DND-41 (cell line): ENCODE measurements at regions not wholly inside any gene's neighbourhood (a gene's known extent, or its start where the extent isn't known, plus 50 kb on each side); places are given as distances from the start of the nearest gene placed in this dataset.

Source experiments
- ATAC-seq: fragments of 200-7000 bp; cut with Tn5 transposase; 3 replicates; pipeline ENCODE4 v1.9.1; 2021; ENCODE audit warnings: low read depth; ENCODE audit not compliant: insufficient read depth
- DNase-seq: peaks from one replicate; pipeline ENCODE4 v3.0.0-alpha.2; 2020
- H2AFZ ChIP-seq: 2 replicates; pipeline ENCODE4 v1.6.0; 2012; ENCODE audit warnings: low read depth, low read length
- H3K27ac ChIP-seq: 2 replicates; pipeline ENCODE4 v1.5.1; 2012; ENCODE audit warnings: low read length, inconsistent platforms
- H3K27me3 ChIP-seq: fragments of 200-600 bp; sonication (generic); 2 replicates; pipeline ENCODE4 v1.6.0; 2012; ENCODE audit warnings: low read length, mild to moderate bottlenecking, inconsistent platforms; ENCODE audit not compliant: insufficient read depth, poor library complexity
- H3K36me3 ChIP-seq: 2 replicates; pipeline ENCODE4 v1.5.1; 2012; ENCODE audit warnings: low read length, inconsistent platforms; ENCODE audit not compliant: insufficient read depth
- H3K4me1 ChIP-seq: 2 replicates; pipeline ENCODE4 v1.5.1; 2012; ENCODE audit warnings: mild to moderate bottlenecking, low read length; ENCODE audit not compliant: insufficient read depth
- H3K4me2 ChIP-seq: 2 replicates; pipeline ENCODE4 v1.6.0; 2012; ENCODE audit warnings: mild to moderate bottlenecking, moderate library complexity, low read length, inconsistent platforms; ENCODE audit not compliant: insufficient read depth
- H3K4me3 ChIP-seq, 2 experiments: fragments of 200-600 bp in 1 of 2; shearing (Covaris generic) in 1 of 2; 2 replicates each; pipeline ENCODE4 v1.5.1; 2012 to 2016; ENCODE audit warnings: inconsistent platforms in 2 of 2, low read length in 2 of 2, mild to moderate bottlenecking in 2 of 2, low read depth in 1 of 2, moderate library complexity in 1 of 2
- H3K79me2 ChIP-seq: 2 replicates; pipeline ENCODE4 v1.6.0; 2012; ENCODE audit warnings: low read length, inconsistent platforms; ENCODE audit not compliant: insufficient read depth
- H3K9ac ChIP-seq: 2 replicates; pipeline ENCODE4 v1.6.0; 2012; ENCODE audit warnings: low read depth, mild to moderate bottlenecking, inconsistent platforms, low read length, moderate library complexity
- H3K9me3 ChIP-seq: 2 replicates; pipeline ENCODE4 v1.5.1; 2012; ENCODE audit warnings: low read length, moderate library complexity, mild to moderate bottlenecking, inconsistent platforms; ENCODE audit not compliant: insufficient read depth, severe bottlenecking
- H4K20me1 ChIP-seq: 2 replicates; pipeline ENCODE4 v1.6.0; 2012; ENCODE audit warnings: low read length; ENCODE audit not compliant: insufficient read depth
- CTCF ChIP-seq: IDR thresholded peaks from 2 replicates; pipeline ENCODE4 v1.5.1; 2012; ENCODE audit warnings: borderline replicate concordance, low read length, moderate library complexity, mild to moderate bottlenecking; ENCODE audit not compliant: poor library complexity, severe bottlenecking; ENCODE audit errors: extremely low read depth
- EZH2 ChIP-seq: IDR thresholded peaks from 3 replicates; pipeline ENCODE4 v1.6.1; 2012; ENCODE audit warnings: borderline replicate concordance, low read depth, mild to moderate bottlenecking, moderate library complexity, low read length, inconsistent platforms; ENCODE audit not compliant: severe bottlenecking

DNA sequence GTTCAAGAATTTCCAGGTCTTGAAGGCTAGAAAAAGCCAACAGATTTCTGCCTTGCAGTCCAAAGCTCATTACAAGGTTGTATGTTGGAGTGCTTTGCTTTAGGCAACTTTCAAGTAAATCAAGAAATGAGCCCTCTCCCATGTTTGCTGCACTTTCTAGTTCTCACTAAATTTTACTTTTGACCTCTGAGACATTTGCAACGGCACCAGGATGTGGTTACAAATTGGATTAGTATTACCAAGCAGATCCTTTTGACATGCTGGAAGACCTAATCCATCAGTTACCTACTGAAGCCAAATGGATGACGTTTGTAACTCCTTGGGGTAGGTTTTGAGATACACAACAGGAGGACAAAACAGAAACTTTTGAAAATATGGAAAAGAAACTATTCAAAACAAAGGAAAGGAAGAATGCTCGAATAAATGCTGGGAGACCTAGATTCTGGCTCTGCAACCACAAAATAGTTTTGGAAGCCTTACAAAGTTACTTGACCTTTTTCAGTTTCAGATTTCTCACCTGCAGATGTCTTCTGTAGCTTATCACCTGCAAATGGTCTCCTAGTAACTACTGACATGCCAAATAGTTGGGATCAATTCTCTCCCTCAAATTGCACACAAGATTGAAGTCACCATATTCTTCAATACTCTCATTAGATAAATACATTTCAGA lies 251.7 kb upstream of the ADGRL2 start:
- Histone ChIP-seq H3K79me2 (no peaks in the 10 kb centered on the region), H3K4me1 (no peaks in the 10 kb centered on the region), H3K36me3 (no peaks in the 10 kb centered on the region), H3K27ac (no peak overlapping the region), H2AFZ (no peak overlapping the region), H3K27me3 (no peaks in the 10 kb centered on the region), H3K9ac (no peak overlapping the region), H3K4me2 (no peak overlapping the region), H3K9me3 (no peaks in the 10 kb centered on the region), H4K20me1 (no peaks in the 10 kb centered on the region), H3K4me3 (no peak overlapping the region)
- DNase-seq (no peak), ATAC-seq (no peak)
- TF ChIP-seq CTCF, result no peak

- Histone ChIP-seq H3K27ac (no peak overlapping the region), H3K4me1 (no peaks in the 10 kb centered on the region), H3K4me3 (no peak overlapping the region), H3K27me3 (no peaks in the 10 kb centered on the region), H3K4me2 (no peak overlapping the region), H3K9me3 (no peaks in the 10 kb centered on the region), H3K79me2 (no peaks in the 10 kb centered on the region), H2AFZ (no peak overlapping the region), H3K9ac (no peak overlapping the region), H3K36me3 (no peaks in the 10 kb centered on the region), H4K20me1 (no peaks in the 10 kb centered on the region)
- ATAC-seq (no peak), DNase-seq (no peak)
- no peak for TF ChIP-seq CTCF
- no peak for TF ChIP-seq EZH2
Measured at GRCh38 chr1:81547912-81548303, 252.8 kb upstream of the ADGRL2 start.

DNA sequence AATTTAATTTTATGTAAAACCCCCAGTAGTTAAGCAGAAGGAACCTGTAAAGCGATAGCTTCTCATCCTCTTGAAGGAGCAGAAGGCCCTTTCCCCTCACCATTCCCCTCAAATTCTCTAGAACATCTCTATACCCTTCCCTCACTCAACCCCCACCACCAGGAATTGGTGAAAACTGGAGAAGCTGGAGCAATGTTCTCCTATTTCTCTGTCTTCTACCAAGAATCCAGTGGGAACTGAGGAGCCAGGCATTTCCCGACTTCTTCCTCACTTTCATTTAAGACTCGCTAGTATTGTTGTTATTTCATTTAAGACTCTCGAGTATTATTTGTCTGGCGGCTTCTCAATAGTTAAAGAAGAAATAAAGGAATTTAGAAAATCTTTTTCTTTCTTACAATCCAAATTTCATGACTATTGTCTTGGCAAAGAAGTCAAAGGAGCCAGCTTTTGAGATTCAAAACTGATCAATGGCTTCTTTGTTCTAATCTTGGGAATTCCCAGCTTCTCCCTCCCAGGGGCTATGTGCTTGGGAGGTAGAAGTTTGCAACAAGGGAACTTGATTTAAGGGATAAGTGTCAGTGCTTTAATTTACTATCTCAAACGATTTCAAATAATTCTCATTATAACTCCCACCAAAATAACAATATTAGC lies 253.3 kb upstream of the ADGRL2 start:
- Histone ChIP-seq H3K4me3 (no peak overlapping the region), H3K79me2 (no peaks in the 10 kb centered on the region), H3K9ac (no peak overlapping the region), H3K4me1 (no peaks in the 10 kb centered on the region), H3K9me3 (no peaks in the 10 kb centered on the region), H2AFZ (no peak overlapping the region), H3K4me2 (no peak overlapping the region), H3K27me3 (no peaks in the 10 kb centered on the region), H4K20me1 (no peaks in the 10 kb centered on the region), H3K27ac (no peak overlapping the region), H3K36me3 (no peaks in the 10 kb centered on the region)
- TF ChIP-seq CTCF, result no peak
- TF ChIP-seq EZH2, result no peak
- no peak for DNase-seq
- no peak for ATAC-seq
